HEK293T (cell line): ENCODE measurements at regions not wholly inside any gene's neighbourhood (a gene's known extent, or its start where the extent isn't known, plus 50 kb on each side); places are given as distances from the start of the nearest gene placed in this dataset.

Experiments used
- FOXK2 ChIP-seq: fragments of 450-650 bp; IDR thresholded peaks from 2 replicates; pipeline ENCODE4 v1.6.1; 2016; ENCODE audit warnings: mild to moderate bottlenecking
- FOXM1 ChIP-seq: fragments of 450-650 bp; IDR thresholded peaks from 2 replicates; pipeline ENCODE4 v1.6.1; 2017; ENCODE audit warnings: mild to moderate bottlenecking, borderline replicate concordance
- NFRKB ChIP-seq: fragments of 450-650 bp; IDR thresholded peaks from 2 replicates; pipeline ENCODE4 v1.6.1; 2016; ENCODE audit warnings: mild to moderate bottlenecking, moderate library complexity
- SP1 ChIP-seq: fragments of 450-650 bp; IDR thresholded peaks from 2 replicates; pipeline ENCODE4 v1.6.1; 2017
- SUZ12 ChIP-seq: fragments of 450-650 bp; IDR thresholded peaks from 2 replicates; pipeline ENCODE4 v1.6.1; 2016; ENCODE audit warnings: mild to moderate bottlenecking
- ZNF384 ChIP-seq: fragments of 450-650 bp; IDR thresholded peaks from 2 replicates; pipeline ENCODE4 v1.6.1; 2016

GRCh38 chr7:118045629-118046028 lies 138.3 kb upstream of the LSM8 start:
- TF ChIP-seq ZNF384 (no peak), SUZ12 (no peak), FOXM1 (no peak), NFRKB (no peak), FOXK2 (no peak), SP1 (no peak)
